ENCODE measurements at regions not wholly inside any gene's neighbourhood (a gene's known extent, or its start where the extent isn't known, plus 50 kb on each side); places are given as distances from the start of the nearest gene placed in this dataset.

DNA sequence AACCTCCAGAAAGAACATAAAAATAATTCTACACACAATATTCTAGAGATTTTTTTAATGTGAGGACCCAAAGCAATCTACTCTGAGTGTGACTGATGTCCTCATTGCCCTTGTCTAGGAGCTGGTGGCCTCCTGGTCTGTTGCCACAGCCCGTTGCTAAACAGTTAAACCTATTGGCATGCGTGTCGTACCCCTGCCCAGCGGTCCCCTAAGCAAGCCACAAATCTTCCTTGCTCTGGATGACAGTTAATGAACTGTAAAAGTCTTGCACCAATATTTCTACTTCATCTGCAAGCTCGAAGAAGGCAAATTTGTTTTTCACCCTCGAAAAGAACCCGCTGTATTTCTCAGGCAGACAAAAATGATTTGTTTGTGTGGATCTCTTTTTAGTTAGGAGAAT, 489.1 kb upstream of the MEX3C start:
- Histone ChIP-seq H3K9me3 (ENCODE audit: low read depth, low read length) (no peaks in the 10 kb centered on the region), H3K4me3 (no peak overlapping the region), H3K9ac (ENCODE audit: insufficient read length) (peak overlapping the region; percentile 15), H3K27ac (no peak overlapping the region), H3K36me3 (ENCODE audit: insufficient read depth, low read length) (no peaks in the 10 kb centered on the region)
- DNase-seq (ENCODE audit: low read depth, low spot score) = no peak
- no peak for TF ChIP-seq POLR2AphosphoS5 (IDR thresholded peaks at IDR 0.05; ENCODE audit: borderline replicate concordance, low read depth, low read length)
- no peak for TF ChIP-seq FOXP2 (optimal IDR thresholded peaks at IDR 0.05; ENCODE audit: control extremely low read depth, extremely low read length, insufficient read depth)
- TF ChIP-seq EZH2 (IDR thresholded peaks at IDR 0.05) = no peak

DNA sequence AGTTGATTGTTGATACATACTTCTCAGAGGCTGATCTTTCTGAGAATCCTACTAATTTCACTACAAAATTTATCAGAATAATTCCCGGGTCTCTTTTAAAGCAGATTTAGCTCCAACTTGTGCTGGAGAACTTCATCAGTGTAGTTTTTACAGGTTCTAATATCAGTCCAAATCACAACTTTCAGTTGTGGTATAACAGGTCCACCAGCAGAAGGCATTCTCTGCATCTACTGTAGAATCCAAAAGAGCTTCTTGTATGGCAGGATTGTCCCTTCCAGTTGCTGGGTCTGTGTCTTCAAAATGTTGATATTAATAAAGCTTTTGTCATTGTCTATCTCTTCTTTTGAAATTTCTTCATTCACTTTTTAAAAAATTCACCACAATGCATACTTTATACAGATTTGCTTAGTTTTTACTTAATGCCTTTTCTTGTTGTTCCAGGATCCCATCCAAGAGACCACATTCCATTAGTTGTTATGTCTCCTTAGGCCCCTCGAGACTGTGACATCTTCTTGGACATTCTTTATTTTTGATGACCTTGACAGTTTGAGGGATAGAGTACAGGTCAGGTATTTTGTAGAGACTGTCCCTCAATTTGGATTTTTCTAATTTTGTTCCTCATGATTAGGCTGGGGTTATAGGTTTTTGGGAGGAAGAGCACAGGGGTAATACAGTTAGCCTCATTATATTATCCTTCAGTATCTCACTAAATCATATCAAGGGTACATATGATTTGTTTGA, 490.5 kb upstream of the MEX3C start:
- Histone ChIP-seq H3K4me3 (no peak overlapping the region), H3K27ac (no peak overlapping the region), H3K9ac (ENCODE audit: insufficient read length) (no peak overlapping the region), H3K9me3 (ENCODE audit: low read depth, low read length) (no peaks in the 10 kb centered on the region), H3K36me3 (ENCODE audit: insufficient read depth, low read length) (no peaks in the 10 kb centered on the region)
- no peak for DNase-seq (ENCODE audit: low read depth, low spot score)
- TF ChIP-seq EZH2 (IDR thresholded peaks at IDR 0.05) (no peak), FOXP2 (optimal IDR thresholded peaks at IDR 0.05; ENCODE audit: control extremely low read depth, extremely low read length, insufficient read depth) (no peak), POLR2AphosphoS5 (IDR thresholded peaks at IDR 0.05; ENCODE audit: borderline replicate concordance, low read depth, low read length) (no peak)

DNA sequence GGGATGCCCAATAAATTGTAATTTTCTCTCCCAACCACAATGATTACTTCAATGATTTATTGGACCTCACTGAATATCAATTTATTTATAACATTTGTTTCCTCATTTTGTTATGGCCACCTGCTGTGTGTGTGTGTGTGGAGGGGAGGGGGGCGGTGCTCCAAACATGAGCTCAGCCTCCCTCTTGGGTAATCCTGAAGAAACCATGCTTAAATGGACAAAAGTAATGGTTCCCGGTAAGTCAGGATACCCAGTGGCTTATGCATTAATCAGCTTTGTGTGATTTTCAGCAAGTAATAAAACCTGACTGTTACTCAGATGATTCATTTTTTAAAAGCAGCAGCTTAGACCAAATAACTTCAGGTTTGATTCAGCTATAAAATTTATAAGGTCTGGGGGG, 495.1 kb upstream of the MEX3C start:
- TF ChIP-seq EZH2 (IDR thresholded peaks at IDR 0.05) = no peak
- no peak for DNase-seq (ENCODE audit: low read depth, low spot score)
- no peak overlapping the region for H3K4me3 ChIP-seq
- no peak overlapping the region for H3K27ac ChIP-seq
- no peaks in the 10 kb centered on the region for H3K9me3 ChIP-seq (ENCODE audit: low read depth, low read length)
- H3K9ac ChIP-seq (ENCODE audit: insufficient read length) = no peak overlapping the region
- no peaks in the 10 kb centered on the region for H3K36me3 ChIP-seq (ENCODE audit: insufficient read depth, low read length)

DNA sequence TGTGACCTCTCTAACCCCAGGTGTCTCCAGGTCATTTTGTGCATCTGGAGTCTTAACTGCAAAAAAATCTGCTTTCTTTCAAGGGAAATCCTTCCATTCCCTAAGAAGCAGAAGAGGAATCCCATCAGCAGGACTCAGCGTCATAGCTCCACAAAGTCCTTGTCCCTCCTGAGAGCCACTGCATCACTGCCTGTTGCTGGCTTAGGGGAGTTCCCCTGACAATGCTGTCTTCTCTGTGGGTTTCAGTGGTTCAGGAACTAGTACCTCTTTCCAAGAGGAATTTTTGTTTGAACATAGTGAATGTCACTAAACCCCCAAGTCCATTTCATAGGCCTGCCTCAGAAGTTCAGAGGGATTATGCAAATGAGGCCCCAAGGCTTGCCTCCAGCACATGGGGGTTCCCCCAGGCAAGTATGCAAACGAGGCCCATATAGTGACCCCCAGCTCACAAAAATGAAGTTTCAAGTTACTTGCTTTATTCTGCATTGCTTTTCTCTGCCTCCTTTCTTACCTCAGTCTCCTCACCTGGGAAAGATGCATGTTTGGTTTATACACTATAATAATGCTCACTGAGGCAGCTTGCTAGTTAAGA, 513.9 kb upstream of the MEX3C start:
- Histone ChIP-seq H3K27ac (no peak overlapping the region), H3K9ac (ENCODE audit: insufficient read length) (no peak overlapping the region), H3K4me3 (no peak overlapping the region), H3K36me3 (ENCODE audit: insufficient read depth, low read length) (no peaks in the 10 kb centered on the region), H3K9me3 (ENCODE audit: low read depth, low read length) (no peaks in the 10 kb centered on the region)
- no peak for DNase-seq (ENCODE audit: low read depth, low spot score)
- no peak for TF ChIP-seq POLR2AphosphoS5 (IDR thresholded peaks at IDR 0.05; ENCODE audit: borderline replicate concordance, low read depth, low read length)
- no peak for TF ChIP-seq FOXP2 (optimal IDR thresholded peaks at IDR 0.05; ENCODE audit: control extremely low read depth, extremely low read length, insufficient read depth)
- no peak for TF ChIP-seq EZH2 (IDR thresholded peaks at IDR 0.05)

- Histone ChIP-seq H3K9ac (ENCODE audit: insufficient read length) (no peak overlapping the region), H3K4me3 (no peak overlapping the region), H3K27ac (no peak overlapping the region), H3K9me3 (ENCODE audit: low read depth, low read length) (no peaks in the 10 kb centered on the region), H3K36me3 (ENCODE audit: insufficient read depth, low read length) (no peaks in the 10 kb centered on the region)
- TF ChIP-seq EZH2 (IDR thresholded peaks at IDR 0.05) = no peak
- no peak for TF ChIP-seq POLR2AphosphoS5 (IDR thresholded peaks at IDR 0.05; ENCODE audit: borderline replicate concordance, low read depth, low read length)
- TF ChIP-seq FOXP2 (optimal IDR thresholded peaks at IDR 0.05; ENCODE audit: control extremely low read depth, extremely low read length, insufficient read depth) = no peak
- no peak for DNase-seq (ENCODE audit: low read depth, low spot score)
Measured at GRCh38 chr18:51712821-51713220, 515.3 kb upstream of the MEX3C start.

DNA sequence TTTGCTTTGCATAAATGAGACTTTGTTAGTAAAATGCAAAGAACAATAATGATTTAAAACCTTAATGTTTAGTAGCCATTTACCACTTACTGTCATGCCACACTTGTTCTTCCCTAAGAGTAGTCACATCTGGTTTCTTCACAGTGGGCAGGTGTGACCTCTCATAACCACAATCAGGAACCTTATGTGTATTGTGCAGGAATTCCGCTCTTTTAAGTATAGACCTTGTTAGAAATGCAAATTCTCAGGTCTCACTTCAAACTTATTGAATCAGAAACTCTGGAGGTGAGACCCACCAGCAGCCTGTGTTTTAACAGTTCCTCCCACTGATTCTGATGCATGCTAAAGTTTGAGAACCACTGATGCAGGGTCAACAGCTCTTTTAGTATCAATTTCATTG, 518.8 kb upstream of the MEX3C start:
- H3K4me3 ChIP-seq = no peak overlapping the region
- TF ChIP-seq POLR2AphosphoS5 (IDR thresholded peaks at IDR 0.05; ENCODE audit: borderline replicate concordance, low read depth, low read length) (no peak), FOXP2 (optimal IDR thresholded peaks at IDR 0.05; ENCODE audit: control extremely low read depth, extremely low read length, insufficient read depth) (no peak), EZH2 (IDR thresholded peaks at IDR 0.05) (no peak)

GRCh38 chr18:51721388-51721787, 523.9 kb upstream of the MEX3C start:
- no peak overlapping the region for H3K9ac ChIP-seq (ENCODE audit: insufficient read length)
- H3K9me3 ChIP-seq (ENCODE audit: low read depth, low read length) = no peaks in the 10 kb centered on the region
- no peak for DNase-seq (ENCODE audit: low read depth, low spot score)
- TF ChIP-seq POLR2AphosphoS5 (IDR thresholded peaks at IDR 0.05; ENCODE audit: borderline replicate concordance, low read depth, low read length) (no peak), EZH2 (IDR thresholded peaks at IDR 0.05) (no peak), FOXP2 (optimal IDR thresholded peaks at IDR 0.05; ENCODE audit: control extremely low read depth, extremely low read length, insufficient read depth) (no peak)
- no peaks in the 10 kb centered on the region for H3K36me3 ChIP-seq (ENCODE audit: insufficient read depth, low read length)
- H3K4me3 ChIP-seq = no peak overlapping the region
- no peak overlapping the region for H3K27ac ChIP-seq

More for the DNA sequence above, 518.8 kb upstream of the MEX3C start:
- H3K36me3 ChIP-seq (ENCODE audit: insufficient read depth, low read length) = no peaks in the 10 kb centered on the region
- H3K9ac ChIP-seq (ENCODE audit: insufficient read length) = no peak overlapping the region
- no peak for DNase-seq (ENCODE audit: low read depth, low spot score)
- no peaks in the 10 kb centered on the region for H3K9me3 ChIP-seq (ENCODE audit: low read depth, low read length)
- H3K27ac ChIP-seq = no peak overlapping the region

DNA sequence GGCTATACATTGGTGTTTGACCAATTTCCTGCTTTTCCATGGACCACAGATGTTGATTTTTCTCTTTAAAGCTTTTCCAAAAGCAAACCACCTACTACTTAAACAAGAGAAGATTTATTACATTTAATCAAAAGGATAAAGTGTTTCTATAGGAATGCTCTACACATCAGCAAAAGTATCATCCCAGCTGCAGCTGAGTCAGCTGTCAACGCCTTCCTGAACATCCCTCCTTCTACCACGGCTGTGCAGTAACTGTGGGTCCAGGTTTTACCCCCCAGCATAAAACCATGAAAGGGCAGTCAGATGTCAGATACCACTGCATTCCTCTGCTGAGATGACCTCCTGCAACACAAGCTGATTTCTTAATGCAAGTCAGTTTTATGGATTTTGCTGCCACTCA, 524.5 kb upstream of the MEX3C start:
- Histone ChIP-seq H3K9ac (ENCODE audit: insufficient read length) (no peak overlapping the region), H3K27ac (no peak overlapping the region), H3K9me3 (ENCODE audit: low read depth, low read length) (no peaks in the 10 kb centered on the region), H3K36me3 (ENCODE audit: insufficient read depth, low read length) (no peaks in the 10 kb centered on the region), H3K4me3 (no peak overlapping the region)
- TF ChIP-seq EZH2 (IDR thresholded peaks at IDR 0.05) = no peak
- no peak for TF ChIP-seq POLR2AphosphoS5 (IDR thresholded peaks at IDR 0.05; ENCODE audit: borderline replicate concordance, low read depth, low read length)
- no peak for TF ChIP-seq FOXP2 (optimal IDR thresholded peaks at IDR 0.05; ENCODE audit: control extremely low read depth, extremely low read length, insufficient read depth)
- no peak for DNase-seq (ENCODE audit: low read depth, low spot score)
